ENCODE measurements at regions not wholly inside any gene's neighbourhood (a gene's known extent, or its start where the extent isn't known, plus 50 kb on each side); places are given as distances from the start of the nearest gene placed in this dataset.

DNA sequence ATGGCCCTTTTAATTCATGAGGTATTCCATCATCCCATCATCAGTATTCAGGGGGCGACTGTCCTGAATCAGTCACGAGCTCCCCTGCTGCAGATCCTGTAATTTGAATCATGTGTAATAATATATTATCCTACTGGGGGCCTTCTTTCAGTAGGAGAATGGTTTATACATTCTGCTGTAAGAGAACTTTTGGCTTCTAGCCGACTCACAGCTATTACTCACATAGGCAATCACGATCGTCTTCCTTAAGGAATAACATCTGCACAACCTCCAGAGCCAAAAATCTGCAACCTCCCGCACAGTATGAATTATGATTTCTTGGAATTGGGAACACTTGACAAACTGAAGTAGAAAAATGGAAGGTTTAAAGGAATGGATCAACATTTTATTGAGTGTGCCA, 343.0 kb downstream of the USP25 start:
- peak; percentile 86 for DNase-seq (ENCODE audit: low read depth)

DNA sequence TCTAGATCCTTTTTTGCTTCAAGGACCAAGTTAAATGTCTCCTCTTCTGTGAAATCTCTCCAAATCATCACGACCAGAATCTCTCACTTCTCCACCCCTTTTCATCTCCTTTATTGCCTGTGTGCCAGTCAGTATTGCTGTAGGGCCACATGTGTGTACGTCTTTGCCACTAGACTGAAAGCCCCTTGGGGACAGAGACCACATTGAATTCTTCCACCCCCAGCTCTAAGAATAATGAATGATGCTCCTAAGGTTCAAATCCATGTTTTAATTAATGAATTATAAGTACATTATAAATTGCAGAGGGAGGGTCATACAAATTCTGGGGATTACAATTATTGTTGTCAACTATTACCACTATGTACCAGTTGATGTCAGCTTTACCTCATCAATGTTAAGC, 343.8 kb downstream of the USP25 start:
- DNase-seq (ENCODE audit: low read depth): no peak

DNA sequence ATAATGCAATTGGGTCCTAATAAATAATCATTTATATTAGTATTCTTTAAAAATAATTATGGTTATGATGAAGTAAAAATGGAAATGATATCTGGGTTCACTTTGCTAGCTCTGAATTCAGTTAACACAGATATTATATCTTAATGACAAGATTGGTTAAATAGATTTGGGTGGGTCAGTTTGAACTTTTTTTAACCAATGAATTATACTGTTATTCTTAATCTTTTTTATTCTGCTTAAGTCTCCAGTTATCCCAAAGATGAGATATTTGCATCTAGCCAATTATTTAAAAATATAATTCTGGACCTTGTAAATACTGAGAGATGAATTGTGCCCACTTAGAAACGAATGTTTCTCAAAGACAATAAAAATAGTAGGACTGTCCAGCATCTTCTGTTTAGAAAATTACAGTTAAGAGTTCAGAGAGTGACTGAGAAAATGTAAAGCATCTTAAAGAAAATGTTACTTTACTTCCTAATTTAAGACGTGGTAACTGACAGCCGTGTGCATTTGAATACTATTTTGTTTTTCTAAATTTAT, 345.2 kb downstream of the USP25 start:
- DNase-seq (ENCODE audit: low read depth): no peak

DNA sequence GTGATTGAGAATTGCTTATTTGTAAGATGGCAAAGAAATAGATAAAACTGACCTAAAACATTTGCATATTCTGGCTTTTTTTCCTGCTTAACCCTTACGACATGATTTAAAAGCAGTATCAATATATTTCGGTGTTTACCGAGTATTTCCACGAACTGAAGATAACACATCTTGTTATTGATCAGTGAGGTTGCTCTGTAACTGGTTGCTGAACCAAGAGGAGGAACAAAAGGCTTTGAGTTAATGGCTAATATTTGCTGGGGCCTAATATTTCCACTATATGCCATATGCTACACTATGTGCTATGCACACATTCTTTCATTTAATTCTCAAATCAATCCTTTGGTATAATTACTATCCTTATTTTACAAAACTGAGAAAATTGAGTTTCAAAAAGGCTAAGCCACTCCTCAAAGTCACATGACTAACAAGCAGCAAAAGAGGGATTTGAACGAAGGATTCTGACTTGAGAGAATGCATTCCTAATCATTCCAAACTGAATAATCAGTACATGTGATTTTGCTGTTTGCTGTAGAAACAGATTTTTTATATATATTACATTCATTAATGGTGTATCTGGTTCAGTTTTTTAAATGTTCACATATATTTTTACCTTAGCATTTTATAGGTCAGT, 346.0 kb downstream of the USP25 start:
- no peak for DNase-seq (ENCODE audit: low read depth)

DNA sequence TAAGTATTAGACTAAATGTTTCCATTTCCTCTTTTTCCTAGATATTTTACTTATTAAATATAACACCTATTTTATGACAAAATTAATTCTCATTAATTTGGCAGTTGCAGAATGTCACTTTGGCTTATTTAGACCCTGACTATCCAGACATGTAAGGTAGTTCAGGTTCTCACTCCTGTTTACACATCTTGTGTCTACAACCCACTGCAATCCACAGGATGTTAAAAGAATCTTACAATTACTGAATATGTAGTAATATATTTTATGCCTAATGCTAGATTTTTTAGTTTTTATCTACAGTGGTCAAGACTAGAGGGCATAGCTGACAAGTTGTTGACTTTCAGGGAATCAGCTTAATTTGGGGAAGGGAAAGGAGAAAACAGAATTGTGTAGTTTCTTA, 346.7 kb downstream of the USP25 start:
- no peak for DNase-seq (ENCODE audit: low read depth)

DNA sequence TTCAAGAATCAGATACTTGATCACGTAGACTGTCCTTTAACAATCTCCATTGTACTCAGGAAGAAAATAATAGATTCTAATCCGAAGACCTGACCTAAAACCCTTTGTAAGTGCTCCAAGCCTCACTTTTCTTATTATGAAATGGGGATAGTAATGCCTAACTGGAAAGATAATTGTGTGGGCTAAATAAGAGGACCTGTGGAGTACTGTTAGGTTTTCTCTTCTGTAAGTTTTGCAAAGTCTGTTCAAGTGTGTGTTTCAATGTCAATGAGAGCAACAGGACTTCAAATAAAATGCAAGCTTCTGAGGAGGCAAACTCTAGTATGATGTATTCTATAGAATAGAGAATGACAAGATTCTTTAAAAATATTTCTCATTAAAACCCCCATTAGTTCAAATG, 348.6 kb downstream of the USP25 start:
- no peak for DNase-seq (ENCODE audit: low read depth)

DNA sequence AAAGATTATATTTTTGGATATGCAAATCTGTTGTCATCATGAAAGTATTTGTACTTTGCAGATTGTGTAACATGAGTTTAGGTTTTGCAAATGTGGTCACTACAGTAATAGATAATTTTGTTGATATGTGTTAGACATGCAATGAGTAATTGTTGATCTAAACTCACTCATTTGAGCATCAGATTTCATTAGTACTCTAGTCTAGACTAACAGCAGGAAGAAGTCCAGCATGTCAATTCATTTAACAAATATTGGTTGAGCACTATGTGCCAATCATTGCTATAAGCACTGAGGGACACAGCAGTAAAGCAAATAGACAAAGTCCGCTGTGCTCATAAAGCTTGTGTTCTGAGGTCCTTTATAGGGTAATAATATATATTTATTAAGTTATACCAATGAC, 350.0 kb downstream of the USP25 start:
- DNase-seq (ENCODE audit: low read depth): peak; percentile 64

DNA sequence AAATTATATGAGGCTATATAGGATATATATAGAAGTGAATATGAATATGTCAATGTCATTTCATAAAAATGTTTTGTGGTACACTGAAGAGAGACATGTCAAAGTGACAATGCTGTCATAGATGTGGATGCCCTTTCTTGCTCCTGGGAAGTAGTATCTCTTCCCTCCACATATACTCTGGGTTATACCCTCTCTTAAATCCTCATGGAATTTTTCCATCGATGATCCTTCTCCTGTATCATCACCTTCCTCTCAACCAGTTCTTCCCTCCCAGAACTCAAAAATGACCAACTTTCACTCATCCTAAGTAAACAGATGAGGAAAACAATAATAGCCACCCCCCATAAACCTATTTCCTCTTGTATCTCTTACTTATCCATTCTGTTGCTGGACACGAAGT, 351.5 kb downstream of the USP25 start:
- DNase-seq (ENCODE audit: low read depth): no peak

DNA sequence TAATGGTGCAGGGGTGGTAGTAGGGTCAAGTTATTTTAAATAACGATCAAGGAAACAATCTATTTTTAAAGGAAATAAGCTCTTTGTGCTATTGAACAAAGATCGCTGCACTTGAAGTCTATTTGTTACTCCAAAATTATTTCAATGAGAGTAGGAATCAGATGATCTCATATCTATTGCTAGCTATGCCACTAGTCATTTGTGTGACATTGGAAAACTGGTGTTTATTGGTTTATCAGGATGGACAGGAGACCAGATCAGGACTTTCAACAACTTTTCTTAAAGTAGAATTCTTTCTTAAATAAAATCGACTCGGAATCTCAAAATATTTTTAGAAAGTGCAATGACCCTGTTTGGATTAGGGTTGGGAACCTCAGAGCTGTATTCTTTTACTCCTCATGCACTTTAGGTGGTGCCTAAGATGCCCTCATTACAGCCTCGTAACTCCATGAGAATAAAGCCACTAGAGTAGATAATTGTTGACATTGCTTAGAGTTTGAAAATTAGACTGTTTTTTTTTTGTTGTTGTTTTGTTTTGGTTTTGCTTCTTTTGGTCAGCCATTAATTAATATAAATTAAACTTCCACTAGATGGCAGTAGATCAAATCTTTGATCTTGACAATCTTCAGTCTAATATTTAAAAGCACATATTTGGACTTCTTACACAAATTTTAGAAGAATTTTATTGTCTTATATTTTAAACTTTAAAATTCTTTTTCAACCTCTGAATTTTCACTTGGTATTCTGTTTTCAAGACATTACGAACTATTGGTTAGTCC, 352.4 kb downstream of the USP25 start:
- DNase-seq (ENCODE audit: low read depth): peak; percentile 21

DNA sequence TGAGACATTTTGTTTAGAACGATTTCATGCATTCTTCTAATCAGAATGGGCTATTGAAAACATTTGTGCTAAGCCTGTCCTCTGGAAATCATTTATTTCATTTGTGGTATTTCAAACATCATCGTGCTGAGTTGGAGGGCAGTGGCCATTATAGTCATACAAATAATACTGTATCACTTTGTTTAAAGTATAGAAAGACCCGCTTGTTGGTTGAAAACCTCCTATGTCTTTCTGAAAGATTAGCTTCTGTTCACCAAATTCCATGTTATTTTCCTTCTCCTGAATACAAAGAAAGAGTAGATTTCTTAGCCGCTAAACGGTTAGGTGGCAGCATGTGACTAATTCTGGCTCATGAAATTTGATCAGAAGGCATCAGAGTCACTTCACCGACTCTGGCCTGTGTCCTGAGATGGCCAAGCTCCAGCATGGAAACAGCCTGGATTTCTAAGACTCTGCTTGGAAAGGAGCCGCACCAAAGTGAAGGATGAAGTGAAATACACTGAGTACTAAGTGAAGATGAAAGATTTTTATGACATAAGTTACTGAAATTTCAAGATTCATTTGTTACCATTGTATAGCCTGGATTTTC, 355.1 kb downstream of the USP25 start:
- peak; percentile 77 for DNase-seq (ENCODE audit: low read depth)

DNA sequence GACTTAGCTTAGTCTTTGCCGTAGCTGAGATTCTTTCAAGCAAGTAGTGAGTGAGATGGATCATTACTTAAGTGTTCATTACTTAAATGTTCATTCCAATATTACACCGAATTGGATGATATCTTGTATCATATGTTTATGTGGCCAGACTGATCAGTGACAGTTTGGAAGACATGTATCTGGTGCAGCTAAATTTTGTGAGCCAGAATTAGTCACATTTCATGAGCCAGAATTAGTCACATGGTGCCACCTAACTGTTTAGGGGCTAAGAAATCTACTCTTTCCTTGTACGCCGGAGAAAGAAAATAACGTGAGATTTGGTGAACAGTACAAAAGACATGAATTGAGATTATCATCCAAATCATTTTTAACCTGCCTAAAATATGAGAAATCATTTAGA, 355.6 kb downstream of the USP25 start:
- DNase-seq (ENCODE audit: low read depth): no peak

DNA sequence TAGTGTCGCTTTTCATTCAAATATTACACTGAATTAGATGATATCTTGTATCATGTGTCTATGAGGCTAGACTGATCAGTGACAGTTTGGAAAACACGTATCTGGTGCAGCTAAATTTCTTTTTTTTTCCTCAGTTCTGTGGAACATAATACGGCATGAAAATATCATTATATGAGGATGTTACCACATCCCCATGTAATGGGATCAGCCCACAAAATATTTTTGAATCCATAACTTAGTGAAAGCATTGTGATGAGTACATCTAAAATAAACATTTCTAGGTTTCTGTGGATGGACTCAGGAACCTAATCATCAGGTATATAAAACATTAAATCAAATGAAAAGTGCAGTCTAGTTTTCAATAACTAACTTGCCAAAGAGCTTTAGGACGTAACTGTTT, 356.3 kb downstream of the USP25 start:
- peak; percentile 17 for DNase-seq (ENCODE audit: low read depth)

DNA sequence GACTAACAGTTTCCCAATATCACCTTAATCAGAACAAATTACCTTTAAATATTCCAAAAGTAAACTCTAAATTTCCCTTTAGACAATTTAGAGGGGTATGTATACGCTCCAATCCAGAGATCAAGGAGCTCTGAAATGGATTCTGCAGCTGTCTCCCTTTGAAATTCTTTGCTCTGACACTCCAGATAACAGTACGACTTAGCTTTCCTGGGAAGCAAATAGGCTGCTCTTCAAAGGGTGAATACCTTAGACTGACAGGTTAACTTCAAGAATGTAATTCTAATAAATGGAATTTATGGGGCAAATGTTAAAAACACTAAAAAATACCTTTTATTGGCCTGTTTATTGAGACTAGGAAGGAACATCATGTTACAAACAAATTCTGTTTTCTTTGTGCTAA, 357.2 kb downstream of the USP25 start:
- no peak for DNase-seq (ENCODE audit: low read depth)

DNA sequence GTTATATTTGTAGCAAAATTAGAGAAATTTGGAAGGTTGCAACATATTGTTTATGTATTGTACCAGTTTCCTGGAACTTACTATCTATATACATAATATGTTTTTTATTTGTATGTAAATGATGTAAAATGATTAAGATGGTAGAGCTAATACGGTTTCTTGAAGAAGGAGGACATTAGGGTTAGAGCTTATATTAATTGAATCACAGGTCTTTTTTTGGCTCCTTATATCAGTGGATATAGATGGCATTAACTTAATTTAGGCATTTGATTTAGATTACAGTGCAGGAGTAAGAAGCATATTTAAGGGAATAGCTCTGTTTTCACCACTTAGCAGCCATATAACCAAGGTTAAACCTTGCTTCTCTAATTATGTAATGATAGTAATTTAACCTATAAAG, 357.7 kb downstream of the USP25 start:
- DNase-seq (ENCODE audit: low read depth): no peak

DNA sequence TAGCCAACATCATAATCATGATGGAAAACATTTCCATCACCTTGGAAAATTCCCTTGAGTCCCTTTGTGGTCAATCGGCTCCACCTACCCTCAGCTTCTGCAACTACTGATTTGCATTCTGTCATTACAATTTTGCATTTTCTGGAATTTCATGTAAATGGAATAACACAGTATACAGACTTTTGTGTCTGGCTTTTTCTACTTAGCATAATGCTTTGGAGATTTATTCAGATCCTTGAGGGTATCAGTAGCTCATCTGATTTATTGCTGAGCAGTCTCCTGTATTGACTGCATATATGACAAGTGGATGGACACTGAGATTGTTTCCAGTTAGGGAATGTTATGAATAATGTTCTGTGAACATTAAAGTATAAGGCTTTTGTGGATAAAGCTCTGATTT, 358.3 kb downstream of the USP25 start:
- DNase-seq (ENCODE audit: low read depth): no peak

DNA sequence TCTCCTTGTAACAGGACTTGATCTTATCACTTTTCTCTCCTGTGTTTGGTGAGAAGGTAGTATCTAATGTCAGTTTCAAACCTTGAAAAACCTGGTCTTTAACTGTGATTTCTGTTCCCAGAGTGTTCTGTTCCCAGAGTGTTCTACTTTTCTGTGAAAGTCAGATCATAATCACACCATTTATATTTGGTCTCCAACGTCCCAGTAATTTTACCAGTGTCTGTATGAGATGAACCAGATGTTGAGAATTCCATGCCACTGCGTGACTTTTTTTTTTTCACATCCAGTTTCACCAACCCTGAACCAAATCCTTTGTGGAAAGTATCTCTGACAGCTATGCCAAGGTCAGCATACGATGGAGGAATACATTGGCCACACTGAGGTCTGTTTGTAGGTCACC, 365.2 kb downstream of the USP25 start:
- DNase-seq (ENCODE audit: low read depth): no peak

DNA sequence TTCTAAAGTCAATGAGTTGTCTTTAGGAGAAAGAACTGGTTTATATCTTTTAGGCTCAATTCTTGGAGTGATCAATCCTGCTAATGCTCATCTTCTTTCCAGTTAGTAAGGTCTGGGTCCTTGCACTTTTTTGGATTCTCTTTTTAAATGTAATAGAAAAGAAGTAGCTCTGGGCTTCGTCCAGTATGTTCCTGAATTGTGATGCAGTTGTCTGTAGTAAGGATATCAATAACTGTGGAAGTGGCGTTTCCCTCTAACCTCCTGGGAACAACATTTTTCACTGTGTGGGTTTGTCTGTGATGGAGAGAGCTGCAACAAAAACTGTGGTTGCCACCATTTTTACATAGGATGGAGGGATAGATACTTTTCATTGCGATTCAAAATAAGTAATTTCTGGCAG, 367.2 kb downstream of the USP25 start:
- no peak for DNase-seq (ENCODE audit: low read depth)

DNA sequence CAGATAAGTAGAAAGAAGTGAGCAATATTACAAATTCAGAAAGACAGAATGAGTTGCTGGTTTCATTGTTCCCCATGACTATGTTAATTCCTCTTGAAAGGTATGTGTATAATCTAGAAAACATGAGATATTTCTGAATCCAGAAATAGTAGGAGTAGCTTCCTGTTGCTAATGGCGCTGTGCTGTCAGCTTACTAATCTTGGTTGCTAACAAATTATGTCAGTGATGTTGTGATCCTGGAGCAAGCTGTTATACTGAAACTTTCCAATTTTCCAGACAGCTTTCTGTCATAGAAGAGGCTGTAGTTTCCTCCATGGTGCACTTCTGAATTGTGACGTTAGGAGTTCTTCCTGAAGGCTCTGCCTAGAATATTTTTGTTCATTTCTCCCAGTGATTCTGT, 372.3 kb downstream of the USP25 start:
- DNase-seq (ENCODE audit: low read depth): no peak

DNA sequence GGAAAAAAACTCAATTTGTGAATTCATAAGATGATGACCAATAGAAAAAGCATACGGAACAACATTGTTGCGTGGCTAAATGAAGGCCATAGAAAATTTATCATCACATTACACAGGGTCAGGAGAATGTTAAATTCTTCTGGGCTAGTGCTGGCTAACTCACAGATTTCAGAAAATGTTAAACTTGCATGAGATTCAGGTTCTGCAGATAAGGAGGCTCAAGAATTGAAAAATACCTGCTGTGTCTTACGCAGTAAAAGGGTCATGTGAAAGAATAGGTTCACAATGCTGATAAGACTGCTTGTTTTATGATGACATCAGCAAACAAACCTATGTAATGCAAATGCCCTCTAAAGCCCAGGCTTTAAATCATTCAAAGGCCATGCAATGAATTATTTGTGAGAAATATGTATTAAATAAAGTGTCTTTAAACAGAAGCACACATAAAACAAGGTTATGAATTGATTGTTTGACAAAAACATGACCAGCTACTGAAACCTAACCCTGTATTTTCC, 378.8 kb downstream of the USP25 start:
- no peak for DNase-seq (ENCODE audit: low read depth)

DNA sequence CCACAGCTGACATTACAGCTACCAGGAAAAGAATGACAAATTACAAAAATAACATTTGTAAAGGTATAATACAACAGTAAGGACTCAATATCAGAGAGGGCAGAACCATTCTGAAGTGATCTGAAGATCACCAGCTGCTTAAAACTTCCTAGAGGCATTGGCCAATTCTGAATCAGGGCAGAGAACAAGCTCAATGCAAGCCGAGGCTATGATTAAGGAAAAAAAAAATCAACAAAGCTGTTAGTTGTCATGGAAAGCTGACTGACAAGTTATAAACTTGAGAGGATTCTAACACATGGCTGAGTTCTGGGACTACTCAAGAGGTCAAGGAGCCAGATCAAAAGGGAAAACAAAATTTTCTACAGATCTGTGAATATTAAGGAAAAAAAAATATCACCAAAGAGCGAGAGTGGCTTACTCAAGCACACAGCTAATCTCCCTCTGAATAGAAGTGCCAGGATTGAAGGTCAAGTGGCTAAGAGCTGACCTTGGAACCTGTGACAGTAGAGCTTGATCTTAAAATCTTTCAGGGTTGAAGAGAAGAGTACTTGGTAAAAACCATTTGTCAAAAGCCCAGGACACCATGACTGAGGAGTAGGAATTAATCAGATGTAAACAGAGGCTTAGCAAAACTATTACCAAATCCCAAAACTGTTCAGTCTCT, 383.4 kb downstream of the USP25 start:
- no peak for DNase-seq (ENCODE audit: low read depth)

DNA sequence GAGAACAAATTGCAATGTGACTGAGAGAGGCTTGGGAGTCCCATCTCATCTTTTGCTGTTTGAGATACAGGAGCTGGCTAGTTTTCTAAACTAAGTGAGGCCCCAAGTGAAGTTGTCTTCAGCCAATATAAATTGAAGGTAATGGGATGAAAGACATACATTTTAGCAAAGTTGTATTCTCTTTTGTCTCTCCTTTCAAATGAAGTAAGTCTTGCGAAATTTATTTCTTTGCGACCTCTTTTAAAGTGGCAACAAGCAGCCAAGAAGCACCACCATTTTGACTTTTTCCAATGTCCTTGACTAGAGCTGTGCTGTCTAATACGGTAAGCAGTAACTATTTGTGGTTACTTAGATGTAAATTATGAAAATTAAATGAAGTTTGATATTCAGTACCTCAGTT, 385.7 kb downstream of the USP25 start:
- no peak for DNase-seq (ENCODE audit: low read depth)

DNA sequence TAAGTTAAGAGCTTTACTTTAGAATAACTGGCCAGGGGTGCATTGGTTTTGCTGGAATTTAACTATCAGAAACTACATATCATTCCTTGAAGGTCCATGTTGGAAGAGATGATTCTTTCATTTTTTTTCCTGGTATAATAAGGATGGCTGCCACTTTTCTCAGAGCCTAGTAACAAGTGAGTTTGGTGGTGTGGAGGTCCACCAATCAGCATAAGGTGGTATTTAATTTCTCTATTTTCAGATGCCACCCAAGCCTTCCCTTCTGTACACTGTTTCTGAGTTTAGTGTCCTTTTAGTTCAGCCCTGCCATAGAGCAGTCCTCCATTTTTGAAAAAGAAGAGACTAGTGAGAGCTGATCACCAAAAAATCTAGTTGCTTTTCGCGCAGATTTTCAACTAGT, 386.3 kb downstream of the USP25 start:
- DNase-seq (ENCODE audit: low read depth): no peak

DNA sequence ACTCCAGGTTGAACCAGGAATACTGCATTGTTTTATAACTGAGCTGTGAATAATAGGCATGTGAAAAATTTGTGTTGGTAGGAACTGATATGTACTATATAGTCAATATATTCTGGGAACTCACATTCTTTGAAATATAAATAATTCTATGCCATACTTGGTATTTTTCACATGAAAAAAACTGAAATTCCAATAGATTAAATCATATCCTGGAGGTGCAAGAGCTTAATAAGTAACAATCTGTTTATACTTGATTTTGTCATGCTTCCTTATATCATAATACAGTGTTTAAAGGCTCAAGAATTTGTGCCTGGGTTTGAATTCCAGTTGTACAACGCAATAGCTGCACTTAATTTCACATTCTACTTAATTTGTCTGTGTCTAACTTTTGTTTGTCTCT, 387.0 kb downstream of the USP25 start:
- DNase-seq (ENCODE audit: low read depth): peak; percentile 47
